IMR-90 (cell line): ENCODE measurements at regions not wholly inside any gene's neighbourhood (a gene's known extent, or its start where the extent isn't known, plus 50 kb on each side); places are given as distances from the start of the nearest gene placed in this dataset.
"Not testable (repeated sequence)": the region's sequence is repeated elsewhere in the genome, so short reads cannot be mapped to it uniquely, and the experiment has no call there.

Experiments
- ATAC-seq: fragments of 200-7000 bp; cut with Tn5 transposase; 2 replicates; pipeline ENCODE4 v1.9.1; 2020; ENCODE audit warnings: low read depth, mild to moderate bottlenecking, moderate library complexity
- BruUV-seq: library from RNA; stranded (reverse); fragments of 400-500 nt; replicated peaks from 2 replicates; lab custom pipeline; 2021; lab: Mats Ljungman, UMichigan
- CTCF ChIA-PET: fragments of 300-600 bp; formaldehyde crosslinking; extraction: SDS; loops from one replicate; lab custom pipeline; 2021; ENCODE audit warnings: antibody characterized with exemption; lab: Yijun Ruan, JAX
- POLR2A ChIA-PET: fragments of 300-600 bp; sonication (Branson Sonifier 250); formaldehyde crosslinking; loops from one replicate; lab custom pipeline; 2022; ENCODE audit warnings: antibody characterized with exemption; ENCODE audit not compliant: unreplicated experiment; lab: Charles Lee
- DNase-seq: peaks from one replicate; pipeline ENCODE4 v3.0.0; 2013
- H2AFZ ChIP-seq: replicated peaks from 2 replicates; pipeline ENCODE3; 2013; ENCODE audit warnings: low read length, mild to moderate bottlenecking; ENCODE audit not compliant: poor library complexity
- H2AK5ac ChIP-seq: 2 replicates; pipeline ENCODE4 v1.6.1; 2013; ENCODE audit warnings: low read depth, low read length, inconsistent platforms
- H2AK9ac ChIP-seq: replicated peaks from 2 replicates; pipeline ENCODE3; 2013; ENCODE audit warnings: mild to moderate bottlenecking, low read depth, low read length, moderate library complexity; ENCODE audit not compliant: poor library complexity
- H2BK120ac ChIP-seq: 2 replicates; pipeline ENCODE4 v1.6.1; 2013; ENCODE audit warnings: low read depth, low read length, inconsistent platforms
- H2BK15ac ChIP-seq: 3 replicates; pipeline ENCODE4 v1.6.1; 2013; ENCODE audit warnings: low read depth, low read length, inconsistent platforms
- H2BK20ac ChIP-seq: 2 replicates; pipeline ENCODE4 v1.6.1; 2013; ENCODE audit warnings: low read depth, mild to moderate bottlenecking, inconsistent platforms, low read length, moderate library complexity
- H2BK5ac ChIP-seq: 2 replicates; pipeline ENCODE4 v1.6.1; 2013; ENCODE audit warnings: mild to moderate bottlenecking, low read depth, low read length, inconsistent platforms; ENCODE audit not compliant: poor library complexity, severe bottlenecking
- H3K14ac ChIP-seq: replicated peaks from 2 replicates; pipeline ENCODE4 v1.6.1; 2013; ENCODE audit warnings: low read depth, low read length, inconsistent platforms
- H3K18ac ChIP-seq: 2 replicates; pipeline ENCODE4 v1.6.1; 2013; ENCODE audit warnings: low read depth, low read length, control low read depth
- H3K23ac ChIP-seq: 2 replicates; pipeline ENCODE4 v1.6.1; 2013; ENCODE audit warnings: low read depth, low read length, inconsistent platforms
- H3K27ac ChIP-seq: 2 replicates; pipeline ENCODE4 v1.5.1; 2013; ENCODE audit warnings: mild to moderate bottlenecking, control low read depth, low read length; ENCODE audit not compliant: insufficient read depth
- H3K27me3 ChIP-seq: 2 replicates; pipeline ENCODE4 v1.6.1; 2013; ENCODE audit warnings: low read length; ENCODE audit not compliant: control insufficient read depth, insufficient read depth
- H3K36me3 ChIP-seq: 2 replicates; pipeline ENCODE4 v1.6.1; 2013; ENCODE audit warnings: low read length, mixed read lengths; ENCODE audit not compliant: control insufficient read depth, insufficient read depth
- H3K4ac ChIP-seq: 2 replicates; pipeline ENCODE4 v1.6.1; 2013; ENCODE audit warnings: low read depth, low read length, inconsistent platforms
- H3K4me1 ChIP-seq: 2 replicates; pipeline ENCODE4 v1.6.1; 2013; ENCODE audit warnings: low read length, mixed read lengths; ENCODE audit not compliant: control insufficient read depth, insufficient read depth
- H3K4me2 ChIP-seq: 2 replicates; pipeline ENCODE4 v1.6.1; 2013; ENCODE audit warnings: low read depth, mild to moderate bottlenecking, control low read depth, low read length, moderate library complexity
- H3K4me3 ChIP-seq: 2 replicates; pipeline ENCODE4 v1.5.1; 2013; ENCODE audit warnings: low read depth, mild to moderate bottlenecking, control low read depth, low read length, moderate library complexity; ENCODE audit not compliant: insufficient read depth
- H3K56ac ChIP-seq: 2 replicates; pipeline ENCODE4 v1.6.1; 2013; ENCODE audit warnings: low read length, inconsistent platforms; ENCODE audit not compliant: insufficient read depth; ENCODE audit errors: extremely low read depth
- H3K79me1 ChIP-seq, 2 experiments: 2 replicates each; pipeline ENCODE4 v1.6.1; 2013; ENCODE audit warnings: low read length in 2 of 2, inconsistent platforms in 1 of 2, low read depth in 1 of 2
- H3K9ac ChIP-seq: 2 replicates; pipeline ENCODE4 v1.6.1; 2013; ENCODE audit warnings: low read depth, low read length, control low read depth
- H3K9me1 ChIP-seq: 2 replicates; pipeline ENCODE4 v1.6.1; 2013; ENCODE audit warnings: low read length, inconsistent platforms; ENCODE audit not compliant: insufficient read depth
- H3K9me3 ChIP-seq: 2 replicates; pipeline ENCODE4 v1.6.1; 2013; ENCODE audit warnings: low read length; ENCODE audit not compliant: control insufficient read depth, insufficient read depth
- H4K20me1 ChIP-seq: 2 replicates; pipeline ENCODE4 v1.6.1; 2013; ENCODE audit warnings: low read length, inconsistent platforms; ENCODE audit not compliant: insufficient read depth
- H4K5ac ChIP-seq: 2 replicates; pipeline ENCODE4 v1.6.1; 2013; ENCODE audit warnings: mild to moderate bottlenecking, low read depth, low read length, control low read depth
- H4K8ac ChIP-seq, 2 experiments: 2 replicates each; pipeline ENCODE4 v1.6.1; 2013; ENCODE audit warnings: low read depth in 2 of 2, low read length in 2 of 2, control low read depth in 1 of 2, inconsistent platforms in 1 of 2
- H4K91ac ChIP-seq: 2 replicates; pipeline ENCODE4 v1.6.1; 2013; ENCODE audit warnings: low read depth, low read length, inconsistent platforms; ENCODE audit not compliant: insufficient read depth
- BHLHE40 ChIP-seq: fragments of 150-350 bp; IDR thresholded peaks from 2 replicates; pipeline ENCODE4 v1.6.1; 2016; ENCODE audit warnings: mild to moderate bottlenecking, low read depth, low read length
- RCOR1 ChIP-seq: IDR thresholded peaks from 2 replicates; pipeline ENCODE4 v1.6.1; 2012; ENCODE audit warnings: mild to moderate bottlenecking, low read length, improper control_type of control experiment; ENCODE audit not compliant: insufficient replicate concordance
- whole genome bisulfite sequencing, 2 experiments: methylation state at CpG; one replicate each; pipeline versions ENCODE4 v1.1.5 to v1.1.7; 2013; ENCODE audit warnings: missing lambda C conversion rate in 2 of 2; ENCODE audit not compliant: insufficient read length in 1 of 2; ENCODE audit errors: extremely low coverage in 2 of 2; 5-methylcytosine and 5-hydroxymethylcytosine counted together
- dilution Hi-C: fragments of 300-500 bp; cut with HindIII; formaldehyde crosslinking; loops from one replicate; pipeline ENCODE4 v1.14.3; 2018; ENCODE audit warnings: low sequenced_read_pairs; ENCODE audit not compliant: unreplicated experiment
- in situ Hi-C: fragments of 300-500 bp; cut with MboI; formaldehyde crosslinking; loops from 3 replicates; pipeline ENCODE4 v1.14.3; 2019; ENCODE audit warnings: low sequenced_read_pairs, inconsistent platforms, mixed read lengths
- intact Hi-C: fragments of 100-400 bp; cut with micrococcal nuclease; formaldehyde crosslinking; loops from 2 replicates; pipeline ENCODE4 v1.10.0; 2022
- TF ChIP-seq, protein P1 (sequence below): fragments of 150-350 bp; IDR thresholded peaks from 2 replicates; pipeline ENCODE4 v1.6.1; 2017; ENCODE audit warnings: mild to moderate bottlenecking, antibody characterized with exemption, low read length, low read depth

DNA sequence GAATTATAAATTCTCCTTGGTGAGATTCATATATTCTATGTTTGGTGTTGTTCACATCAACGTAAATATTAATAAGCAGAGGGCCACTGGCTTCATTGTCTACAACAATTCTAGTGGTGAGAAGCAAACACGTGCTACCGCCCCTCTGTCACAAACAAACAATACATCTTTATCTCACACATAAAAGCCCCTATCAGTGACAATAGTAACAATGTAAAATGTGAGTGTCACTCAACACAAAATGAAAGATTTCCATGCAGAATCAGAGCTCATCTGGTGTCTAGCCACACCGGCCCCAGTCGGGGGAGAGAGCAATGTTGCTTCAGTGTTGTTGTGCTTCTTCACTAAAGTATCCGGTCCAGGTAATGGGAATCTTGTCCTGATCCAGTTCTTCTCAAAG, 932.6 kb downstream of the SOCS6 start:
- POLR2A ChIA-PET, result no interaction called here
- no peak for ATAC-seq
- no peak overlapping the region for H2AFZ ChIP-seq
- no peaks in the 10 kb centered on the region for H3K79me1 ChIP-seq
- H3K27ac ChIP-seq, result no peak overlapping the region
- no peaks in the 10 kb centered on the region for H3K9me1 ChIP-seq
- H2BK120ac ChIP-seq, result no peak overlapping the region
- H4K20me1 ChIP-seq, result no peaks in the 10 kb centered on the region
- CTCF ChIA-PET, result no interaction called here
- H3K18ac ChIP-seq, result no peak overlapping the region
- no peak overlapping the region for H3K56ac ChIP-seq
- H4K5ac ChIP-seq, result no peak overlapping the region
- H2BK5ac ChIP-seq, result no peak overlapping the region
- H3K4me2 ChIP-seq, result no peak overlapping the region
- no peak overlapping the region for H3K4ac ChIP-seq
- WGBS, 2 experiments, result no CpG with 5 or more reads among the region's 6 CpGs
- H4K8ac ChIP-seq, result no peak overlapping the region
- no peak overlapping the region for H3K14ac ChIP-seq
- DNase-seq, result no peak
- no peak overlapping the region for H2BK15ac ChIP-seq
- H3K4me1 ChIP-seq, result no peaks in the 10 kb centered on the region
- H3K36me3 ChIP-seq, result no peaks in the 10 kb centered on the region
- no peak overlapping the region for H2AK9ac ChIP-seq
- intact Hi-C loops (no loop called here), in situ Hi-C loops (no loop called here), dilution Hi-C loops (no loop called here)
- no peak overlapping the region for H3K4me3 ChIP-seq
- no peak overlapping the region for H4K91ac ChIP-seq
- TF ChIP-seq RCOR1, result no peak
- no peak for TF ChIP-seq BHLHE40
- TF ChIP-seq, protein P1, sequence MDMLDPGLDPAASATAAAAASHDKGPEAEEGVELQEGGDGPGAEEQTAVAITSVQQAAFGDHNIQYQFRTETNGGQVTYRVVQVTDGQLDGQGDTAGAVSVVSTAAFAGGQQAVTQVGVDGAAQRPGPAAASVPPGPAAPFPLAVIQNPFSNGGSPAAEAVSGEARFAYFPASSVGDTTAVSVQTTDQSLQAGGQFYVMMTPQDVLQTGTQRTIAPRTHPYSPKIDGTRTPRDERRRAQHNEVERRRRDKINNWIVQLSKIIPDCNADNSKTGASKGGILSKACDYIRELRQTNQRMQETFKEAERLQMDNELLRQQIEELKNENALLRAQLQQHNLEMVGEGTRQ, result no peak
- H3K23ac ChIP-seq, result no peak overlapping the region
- peaks cover 13% of the 10 kb centered on the region for H3K9me3 ChIP-seq
- H3K9ac ChIP-seq, result no peak overlapping the region
- H2BK20ac ChIP-seq, result no peak overlapping the region
- H2AK5ac ChIP-seq, result no peak overlapping the region
- no peaks in the 10 kb centered on the region for H3K27me3 ChIP-seq
- no TSS peak for BruUV-seq

DNA sequence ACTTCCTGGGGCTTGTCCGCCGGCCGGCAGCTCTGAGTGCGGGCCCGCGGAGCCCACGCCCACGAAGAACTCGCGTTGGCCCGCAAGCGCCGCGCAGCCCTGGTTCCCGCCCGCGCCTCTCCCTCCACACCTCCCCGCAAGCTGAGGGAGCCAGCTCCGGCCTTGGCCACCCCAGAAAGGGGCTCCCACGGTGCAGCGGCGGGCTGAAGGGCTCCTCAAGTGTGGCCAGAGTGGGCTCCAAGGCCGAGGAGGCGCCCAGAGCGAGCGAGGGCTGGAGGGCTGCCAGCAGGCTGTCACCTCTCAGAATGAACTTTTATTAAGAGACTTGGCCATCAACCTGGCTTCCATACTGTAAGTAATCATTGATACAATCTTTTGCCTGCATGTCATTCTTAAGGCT, 923.9 kb downstream of the SOCS6 start:
- H2BK120ac ChIP-seq, H3K9ac ChIP-seq, H3K23ac ChIP-seq, DNase-seq, H4K91ac ChIP-seq, H3K4ac ChIP-seq, POLR2A ChIA-PET, H2AK5ac ChIP-seq, H3K18ac ChIP-seq, H2BK15ac ChIP-seq, H2AFZ ChIP-seq, H3K36me3 ChIP-seq, BruUV-seq, H3K4me1 ChIP-seq, H3K56ac ChIP-seq, H3K4me2 ChIP-seq, dilution Hi-C loops, H3K79me1 ChIP-seq, H3K9me1 ChIP-seq, H2BK5ac ChIP-seq, CTCF ChIA-PET, H2BK20ac ChIP-seq, H4K20me1 ChIP-seq, H4K5ac ChIP-seq, ATAC-seq, H4K8ac ChIP-seq, H2AK9ac ChIP-seq, H3K14ac ChIP-seq, in situ Hi-C loops, intact Hi-C loops, H3K4me3 ChIP-seq, H3K27me3 ChIP-seq, H3K27ac ChIP-seq: not testable (repeated sequence)
- peaks cover 10% of the 10 kb centered on the region for H3K9me3 ChIP-seq
- WGBS, 2 experiments, result no CpG with 5 or more reads among the region's 26 CpGs
